CD14-positive monocyte (primary cell): ENCODE measurements at regions not wholly inside any gene's neighbourhood (a gene's known extent, or its start where the extent isn't known, plus 50 kb on each side); places are given as distances from the start of the nearest gene placed in this dataset.

Experiments used
- DNase-seq, 3 donors: peaks; one replicate each; pipeline ENCODE4 v3.0.0-alpha.2; 2011 to 2022
- H2AFZ ChIP-seq: 2 replicates; pipeline ENCODE4 v1.6.0; 2012; ENCODE audit warnings: mild to moderate bottlenecking, low read depth, low read length, inconsistent platforms; ENCODE audit not compliant: insufficient read depth, poor library complexity, severe bottlenecking
- H3K27ac ChIP-seq, 2 donors: 1 replicate in 1 of 2; 2 replicates in 1 of 2; pipeline ENCODE4 v1.5.1; 2012 to 2013; ENCODE audit warnings: low read length in 2 of 2, control low read depth in 1 of 2, inconsistent platforms in 1 of 2, low read depth in 1 of 2, mild to moderate bottlenecking in 1 of 2
- H3K27me3 ChIP-seq, 2 donors: one replicate each; pipeline versions ENCODE4 v1.6.0 to v1.6.1; 2011 to 2013; ENCODE audit warnings: low read length in 2 of 2; ENCODE audit not compliant: control insufficient read depth in 2 of 2, insufficient read depth in 2 of 2
- H3K36me3 ChIP-seq, 2 donors: replicated peaks in 1 of 2; 1 replicate in 1 of 2; 2 replicates in 1 of 2; pipeline versions ENCODE4 v1.5.1 to v1.6.1; 2012 to 2013; ENCODE audit warnings: low read length in 2 of 2, control low read depth in 1 of 2, inconsistent platforms in 1 of 2, mild to moderate bottlenecking in 1 of 2; ENCODE audit not compliant: insufficient read depth in 2 of 2, control insufficient read depth in 1 of 2
- H3K4me1 ChIP-seq, 2 donors: 1 replicate in 1 of 2; 2 replicates in 1 of 2; pipeline versions ENCODE4 v1.5.1 to v1.6.1; 2012 to 2013; ENCODE audit warnings: low read length in 2 of 2, control low read depth in 1 of 2, inconsistent platforms in 1 of 2, mild to moderate bottlenecking in 1 of 2, moderate library complexity in 1 of 2; ENCODE audit not compliant: insufficient read depth in 2 of 2, control insufficient read depth in 1 of 2
- H3K4me2 ChIP-seq: replicated peaks from 2 replicates; pipeline ENCODE3; 2012; ENCODE audit warnings: low read length, moderate library complexity, mild to moderate bottlenecking; ENCODE audit not compliant: poor library complexity, severe bottlenecking; ENCODE audit errors: extremely low read depth
- H3K4me3 ChIP-seq, 3 experiments: fragments of 200-600 bp in 1 of 3; sonication (generic) in 1 of 3; replicated peaks in 1 of 3; 1 replicate in 2 of 3; 2 replicates in 1 of 3; pipeline ENCODE4 v1.5.1; 2011 to 2013; ENCODE audit warnings: low read length in 3 of 3, mild to moderate bottlenecking in 3 of 3, control low read depth in 2 of 3, low read depth in 2 of 3, inconsistent platforms in 1 of 3, moderate library complexity in 1 of 3
- H3K79me2 ChIP-seq: 2 replicates; pipeline ENCODE4 v1.6.0; 2012; ENCODE audit warnings: mild to moderate bottlenecking, control low read depth, inconsistent platforms, low read length, moderate library complexity; ENCODE audit not compliant: insufficient read depth
- H3K9ac ChIP-seq: 2 replicates; pipeline ENCODE4 v1.6.0; 2017; ENCODE audit warnings: low read length, mild to moderate bottlenecking; ENCODE audit not compliant: insufficient read depth, poor library complexity, severe bottlenecking
- H3K9me3 ChIP-seq, 2 donors: replicated peaks in 1 of 2; 1 replicate in 1 of 2; 2 replicates in 1 of 2; pipeline versions ENCODE4 v1.5.1 to v1.6.1; 2012 to 2013; ENCODE audit warnings: low read length in 2 of 2, control low read depth in 1 of 2; ENCODE audit not compliant: control insufficient read depth in 1 of 2, insufficient read depth in 1 of 2
- H4K20me1 ChIP-seq: 2 replicates; pipeline ENCODE4 v1.6.0; 2012; ENCODE audit warnings: mild to moderate bottlenecking, low read length, control low read depth, moderate library complexity; ENCODE audit not compliant: insufficient read depth
- H3K27ac Mint-ChIP-seq, 7 donors: one replicate each; pipeline ENCODE4 v1.8.0; 2020; ENCODE audit warnings: mild to moderate bottlenecking in 7 of 7, mixed read lengths in 7 of 7, moderate library complexity in 6 of 7, inconsistent platforms in 2 of 7
- H3K27me3 Mint-ChIP-seq, 3 donors: one replicate each; pipeline ENCODE4 v1.8.0; 2021 to 2022; ENCODE audit warnings: low read depth in 3 of 3, mild to moderate bottlenecking in 3 of 3, mixed read lengths in 3 of 3, moderate library complexity in 3 of 3, inconsistent platforms in 1 of 3
- H3K36me3 Mint-ChIP-seq, 2 donors: one replicate each; pipeline ENCODE4 v1.8.0; 2020; ENCODE audit warnings: mixed read lengths in 2 of 2, inconsistent platforms in 1 of 2, mild to moderate bottlenecking in 1 of 2
- H3K4me1 Mint-ChIP-seq: one replicate; pipeline ENCODE4 v1.8.0; 2020; ENCODE audit warnings: mild to moderate bottlenecking, mixed read lengths
- H3K4me3 Mint-ChIP-seq, 2 donors: one replicate each; pipeline ENCODE4 v1.8.0; 2020; ENCODE audit warnings: mild to moderate bottlenecking in 2 of 2, mixed read lengths in 2 of 2, moderate library complexity in 1 of 2
- H3K9me3 Mint-ChIP-seq, 7 donors: one replicate each; pipeline ENCODE4 v1.8.0; 2020 to 2022; ENCODE audit warnings: mixed read lengths in 7 of 7, mild to moderate bottlenecking in 6 of 7, moderate library complexity in 6 of 7, inconsistent platforms in 2 of 7
- WGBS: methylation state at CpG from one replicate; pipeline ENCODE4 v1.1.5; 2013; ENCODE audit warnings: missing lambda C conversion rate; ENCODE audit not compliant: insufficient coverage; 5-methylcytosine and 5-hydroxymethylcytosine counted together
- intact Hi-C, 2 donors: fragments of 100-400 bp; cut with micrococcal nuclease; formaldehyde crosslinking; loops; one replicate each; pipeline versions ENCODE4 v1.15.0 to v1.15.1; 2023
- TF ChIP-seq, protein P1 (sequence below): fragments of 200-600 bp; IDR thresholded peaks from one replicate; pipeline ENCODE4 v1.8.0; 2022; ENCODE audit warnings: antibody characterized with exemption, mild to moderate bottlenecking

- Histone ChIP-seq H3K27ac (no peak overlapping the region), H3K9me3 (no peaks in the 10 kb centered on the region), H3K36me3 (no peaks in the 10 kb centered on the region), H4K20me1 (no peaks in the 10 kb centered on the region), H3K9ac (no peak overlapping the region), H3K4me1 (no peaks in the 10 kb centered on the region), H3K79me2 (no peaks in the 10 kb centered on the region), H3K4me3 (no peak overlapping the region), H3K27me3 (no peaks in the 10 kb centered on the region), H2AFZ (no peak overlapping the region), H3K4me2 (no peak overlapping the region)
- TF ChIP-seq, protein P1, sequence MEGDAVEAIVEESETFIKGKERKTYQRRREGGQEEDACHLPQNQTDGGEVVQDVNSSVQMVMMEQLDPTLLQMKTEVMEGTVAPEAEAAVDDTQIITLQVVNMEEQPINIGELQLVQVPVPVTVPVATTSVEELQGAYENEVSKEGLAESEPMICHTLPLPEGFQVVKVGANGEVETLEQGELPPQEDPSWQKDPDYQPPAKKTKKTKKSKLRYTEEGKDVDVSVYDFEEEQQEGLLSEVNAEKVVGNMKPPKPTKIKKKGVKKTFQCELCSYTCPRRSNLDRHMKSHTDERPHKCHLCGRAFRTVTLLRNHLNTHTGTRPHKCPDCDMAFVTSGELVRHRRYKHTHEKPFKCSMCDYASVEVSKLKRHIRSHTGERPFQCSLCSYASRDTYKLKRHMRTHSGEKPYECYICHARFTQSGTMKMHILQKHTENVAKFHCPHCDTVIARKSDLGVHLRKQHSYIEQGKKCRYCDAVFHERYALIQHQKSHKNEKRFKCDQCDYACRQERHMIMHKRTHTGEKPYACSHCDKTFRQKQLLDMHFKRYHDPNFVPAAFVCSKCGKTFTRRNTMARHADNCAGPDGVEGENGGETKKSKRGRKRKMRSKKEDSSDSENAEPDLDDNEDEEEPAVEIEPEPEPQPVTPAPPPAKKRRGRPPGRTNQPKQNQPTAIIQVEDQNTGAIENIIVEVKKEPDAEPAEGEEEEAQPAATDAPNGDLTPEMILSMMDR, result no peak
- intact Hi-C loops, result no loop called here
- H3K4me3 Mint-ChIP-seq, result no peak overlapping the region
- H3K4me1 Mint-ChIP-seq, result no peaks in the 10 kb centered on the region
- H3K36me3 Mint-ChIP-seq, result no peaks in the 10 kb centered on the region
- WGBS, result no CpG with 5 or more reads among the region's 2 CpGs
- H3K27ac Mint-ChIP-seq, result no peak overlapping the region
- H3K27me3 Mint-ChIP-seq, result no peaks in the 10 kb centered on the region
- H3K9me3 Mint-ChIP-seq, result peaks cover 0 to 8% (median 4%) of the 10 kb centered on the region in 7 donors
- no peak for DNase-seq
These were observed 297.9 kb upstream of the PSMD7 start for GRCh38 chr16:73998707-73999106.

DNA sequence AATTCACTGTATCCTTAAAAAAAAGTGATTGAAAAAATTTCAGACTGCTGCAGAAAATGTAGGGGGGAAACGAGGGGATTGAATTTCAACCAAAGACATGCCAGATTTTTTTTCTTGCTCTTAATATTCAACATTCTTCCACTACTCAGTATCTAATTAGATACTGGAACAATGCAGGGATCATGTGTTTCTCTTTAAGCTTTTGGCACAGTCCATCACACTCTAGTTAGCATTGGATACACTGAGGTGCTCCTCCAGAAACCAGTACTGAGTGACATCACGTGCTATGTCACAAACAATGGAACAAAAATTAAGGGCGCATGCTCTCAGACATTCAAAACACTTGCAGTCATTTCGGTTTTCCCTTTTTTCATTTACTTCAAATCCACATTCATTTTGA lies 298.6 kb upstream of the PSMD7 start:
- Histone ChIP-seq H3K27me3 (no peaks in the 10 kb centered on the region), H3K79me2 (no peaks in the 10 kb centered on the region), H3K36me3 (no peaks in the 10 kb centered on the region), H3K27ac (no peak overlapping the region), H2AFZ (no peak overlapping the region), H3K4me3 (no peak overlapping the region), H3K4me1 (no peaks in the 10 kb centered on the region), H3K9ac (no peak overlapping the region), H4K20me1 (no peaks in the 10 kb centered on the region), H3K9me3 (no peaks in the 10 kb centered on the region), H3K4me2 (no peak overlapping the region)
- H3K4me1 Mint-ChIP-seq, result no peaks in the 10 kb centered on the region
- peaks cover 0 to 3% (median 0%) of the 10 kb centered on the region in 7 donors for H3K9me3 Mint-ChIP-seq
- DNase-seq, result no peak
- TF ChIP-seq, protein P1, result no peak
- intact Hi-C loops, result no loop called here
- no peaks in the 10 kb centered on the region for H3K27me3 Mint-ChIP-seq
- H3K27ac Mint-ChIP-seq, result no peak overlapping the region
- no peak overlapping the region for H3K4me3 Mint-ChIP-seq
- H3K36me3 Mint-ChIP-seq, result no peaks in the 10 kb centered on the region
- 100% methylated on average over 2 of the region's 4 CpGs for WGBS
